ENCODE measurements at regions not wholly inside any gene's neighbourhood (a gene's known extent, or its start where the extent isn't known, plus 50 kb on each side); places are given as distances from the start of the nearest gene placed in this dataset.

GRCh38 chr13:73908809-73909208 is 225.4 kb downstream of the KLF12 start:
- Histone ChIP-seq H4K20me1 (ENCODE audit: insufficient read depth) (no peaks in the 10 kb centered on the region), H3K4me2 (no peak overlapping the region), H3K9ac (no peak overlapping the region), H3K27ac (no peak overlapping the region), H3K4me1 (ENCODE audit: low read depth, poor library complexity, severe bottlenecking) (no peaks in the 10 kb centered on the region), H3K27me3 (ENCODE audit: insufficient read depth, low read depth) (no peaks in the 10 kb centered on the region), H3K4me3 (IDR thresholded peaks at IDR 0.05; ENCODE audit: insufficient read depth, low read depth, low read length) (no peak overlapping the region), H3K79me2 (ENCODE audit: insufficient read depth, low read depth) (no peaks in the 10 kb centered on the region), H2AFZ (ENCODE audit: low read depth) (no peak overlapping the region), H3K36me3 (ENCODE audit: insufficient read depth) (no peaks in the 10 kb centered on the region)
- TF ChIP-seq CTCF (conservative IDR thresholded peaks at IDR 0.05; ENCODE audit: low read depth, low read length), result no peak

GRCh38 chr13:73904625-73905024 is 229.6 kb downstream of the KLF12 start:
- no peak for TF ChIP-seq CTCF (conservative IDR thresholded peaks at IDR 0.05; ENCODE audit: low read depth, low read length)
- Histone ChIP-seq H3K4me3 (IDR thresholded peaks at IDR 0.05; ENCODE audit: insufficient read depth, low read depth, low read length) (no peak overlapping the region), H3K79me2 (ENCODE audit: insufficient read depth, low read depth) (no peaks in the 10 kb centered on the region), H2AFZ (ENCODE audit: low read depth) (no peak overlapping the region), H3K36me3 (ENCODE audit: insufficient read depth) (no peaks in the 10 kb centered on the region), H3K27me3 (ENCODE audit: insufficient read depth, low read depth) (no peaks in the 10 kb centered on the region), H3K9ac (no peak overlapping the region), H3K4me2 (no peak overlapping the region), H4K20me1 (ENCODE audit: insufficient read depth) (no peaks in the 10 kb centered on the region), H3K27ac (no peak overlapping the region), H3K4me1 (ENCODE audit: low read depth, poor library complexity, severe bottlenecking) (no peaks in the 10 kb centered on the region)

GRCh38 chr13:73903561-73903960 is 230.6 kb downstream of the KLF12 start:
- H3K9ac ChIP-seq, result no peak overlapping the region
- TF ChIP-seq CTCF (conservative IDR thresholded peaks at IDR 0.05; ENCODE audit: low read depth, low read length), result no peak
- no peaks in the 10 kb centered on the region for H4K20me1 ChIP-seq (ENCODE audit: insufficient read depth)
- no peaks in the 10 kb centered on the region for H3K36me3 ChIP-seq (ENCODE audit: insufficient read depth)
- no peak overlapping the region for H3K4me2 ChIP-seq
- no peaks in the 10 kb centered on the region for H3K4me1 ChIP-seq (ENCODE audit: low read depth, poor library complexity, severe bottlenecking)
- no peaks in the 10 kb centered on the region for H3K79me2 ChIP-seq (ENCODE audit: insufficient read depth, low read depth)
- no peak overlapping the region for H3K4me3 ChIP-seq (IDR thresholded peaks at IDR 0.05; ENCODE audit: insufficient read depth, low read depth, low read length)
- no peak overlapping the region for H2AFZ ChIP-seq (ENCODE audit: low read depth)
- no peak overlapping the region for H3K27ac ChIP-seq
- no peaks in the 10 kb centered on the region for H3K27me3 ChIP-seq (ENCODE audit: insufficient read depth, low read depth)

- no peaks in the 10 kb centered on the region for H3K36me3 ChIP-seq (ENCODE audit: insufficient read depth)
- H3K4me2 ChIP-seq, result no peak overlapping the region
- H3K9ac ChIP-seq, result no peak overlapping the region
- H3K79me2 ChIP-seq (ENCODE audit: insufficient read depth, low read depth), result no peaks in the 10 kb centered on the region
- H3K27me3 ChIP-seq (ENCODE audit: insufficient read depth, low read depth), result no peaks in the 10 kb centered on the region
- no peak overlapping the region for H3K27ac ChIP-seq
- no peak overlapping the region for H2AFZ ChIP-seq (ENCODE audit: low read depth)
- no peaks in the 10 kb centered on the region for H4K20me1 ChIP-seq (ENCODE audit: insufficient read depth)
- no peak overlapping the region for H3K4me3 ChIP-seq (IDR thresholded peaks at IDR 0.05; ENCODE audit: insufficient read depth, low read depth, low read length)
- no peak for TF ChIP-seq CTCF (conservative IDR thresholded peaks at IDR 0.05; ENCODE audit: low read depth, low read length)
- H3K4me1 ChIP-seq (ENCODE audit: low read depth, poor library complexity, severe bottlenecking), result no peaks in the 10 kb centered on the region
Measured at GRCh38 chr13:73902847-73903246, 231.4 kb downstream of the KLF12 start.

- H4K20me1 ChIP-seq (ENCODE audit: insufficient read depth), result no peaks in the 10 kb centered on the region
- H3K27ac ChIP-seq, result no peak overlapping the region
- no peak overlapping the region for H3K4me2 ChIP-seq
- no peaks in the 10 kb centered on the region for H3K36me3 ChIP-seq (ENCODE audit: insufficient read depth)
- no peak overlapping the region for H3K9ac ChIP-seq
- no peak overlapping the region for H3K4me3 ChIP-seq (IDR thresholded peaks at IDR 0.05; ENCODE audit: insufficient read depth, low read depth, low read length)
- H3K27me3 ChIP-seq (ENCODE audit: insufficient read depth, low read depth), result no peaks in the 10 kb centered on the region
- H2AFZ ChIP-seq (ENCODE audit: low read depth), result no peak overlapping the region
- no peaks in the 10 kb centered on the region for H3K4me1 ChIP-seq (ENCODE audit: low read depth, poor library complexity, severe bottlenecking)
- no peak for TF ChIP-seq CTCF (conservative IDR thresholded peaks at IDR 0.05; ENCODE audit: low read depth, low read length)
- H3K79me2 ChIP-seq (ENCODE audit: insufficient read depth, low read depth), result no peaks in the 10 kb centered on the region
Measured at GRCh38 chr13:73902296-73902695, 231.9 kb downstream of the KLF12 start.
